Liver (tissue), 8 donors: ENCODE measurements at regions not wholly inside any gene's neighbourhood (a gene's known extent, or its start where the extent isn't known, plus 50 kb on each side); places are given as distances from the start of the nearest gene placed in this dataset.

Experiments
- DNase-seq: peaks from one replicate; pipeline ENCODE4 v3.0.0-alpha.2; 2017; ENCODE audit warnings: low spot score
- H3K27ac ChIP-seq, 2 donors: one replicate each; pipeline ENCODE4 v1.7.0; 2013; ENCODE audit warnings: inconsistent platforms in 2 of 2, low read length in 2 of 2, control low read depth in 1 of 2, low read depth in 1 of 2, mild to moderate bottlenecking in 1 of 2
- H3K27me3 ChIP-seq, 4 donors: one replicate each; pipeline versions ENCODE4 v1.6.1 to v1.7.0; 2013; ENCODE audit warnings: low read length in 3 of 4, inconsistent platforms in 1 of 4, mild to moderate bottlenecking in 1 of 4, moderate library complexity in 1 of 4; ENCODE audit not compliant: control insufficient read depth in 4 of 4, insufficient read depth in 4 of 4
- H3K36me3 ChIP-seq, 4 donors: one replicate each; pipeline versions ENCODE4 v1.6.1 to v1.7.0; 2013; ENCODE audit warnings: low read length in 3 of 4, mild to moderate bottlenecking in 3 of 4, low read depth in 1 of 4, moderate library complexity in 1 of 4; ENCODE audit not compliant: control insufficient read depth in 4 of 4, insufficient read depth in 3 of 4
- H3K4me1 ChIP-seq, 4 donors: one replicate each; pipeline versions ENCODE4 v1.6.1 to v1.7.0; 2013; ENCODE audit warnings: low read length in 3 of 4, mild to moderate bottlenecking in 3 of 4, moderate library complexity in 1 of 4; ENCODE audit not compliant: control insufficient read depth in 4 of 4, insufficient read depth in 4 of 4
- H3K4me3 ChIP-seq, 3 donors: one replicate each; pipeline versions ENCODE4 v1.6.1 to v1.7.0; 2013; ENCODE audit warnings: low read length in 3 of 3, control low read depth in 1 of 3, low read depth in 1 of 3, mild to moderate bottlenecking in 1 of 3
- H3K9ac ChIP-seq, 2 donors: one replicate each; pipeline ENCODE4 v1.7.0; 2013; ENCODE audit warnings: low read length in 2 of 2, mild to moderate bottlenecking in 2 of 2, moderate library complexity in 2 of 2, control low read depth in 1 of 2, low read depth in 1 of 2
- H3K9me3 ChIP-seq, 4 donors: one replicate each; pipeline versions ENCODE4 v1.6.1 to v1.7.0; 2013; ENCODE audit warnings: low read length in 3 of 4; ENCODE audit not compliant: control insufficient read depth in 4 of 4
- EGR1 ChIP-seq, 2 donors: IDR thresholded peaks; 2 replicates each; pipeline ENCODE4 v1.6.1; 2016 to 2018; ENCODE audit warnings: antibody characterized with exemption in 2 of 2, low read depth in 2 of 2
- FOXA1 ChIP-seq: IDR thresholded peaks from 2 replicates; pipeline ENCODE4 v1.6.1; 2016; ENCODE audit warnings: antibody characterized with exemption
- FOXA2 ChIP-seq: IDR thresholded peaks from 2 replicates; pipeline ENCODE4 v1.6.1; 2016; ENCODE audit warnings: antibody characterized with exemption
- GABPA ChIP-seq, 2 donors: IDR thresholded peaks in 1 of 2; conservative IDR thresholded peaks in 1 of 2; 2 replicates each; pipeline ENCODE4 v1.6.1; 2016; ENCODE audit warnings: antibody characterized with exemption in 2 of 2, mild to moderate bottlenecking in 1 of 2, moderate library complexity in 1 of 2
- HNF4A ChIP-seq, 2 donors: conservative IDR thresholded peaks; 2 replicates each; pipeline ENCODE4 v1.6.1; 2016; ENCODE audit warnings: antibody characterized with exemption in 2 of 2, mild to moderate bottlenecking in 2 of 2
- HNF4G ChIP-seq: IDR thresholded peaks from 2 replicates; pipeline ENCODE4 v1.6.1; 2016; ENCODE audit warnings: antibody characterized with exemption
- JUND ChIP-seq, 2 donors: IDR thresholded peaks; 2 replicates each; pipeline ENCODE4 v1.6.1; 2016; ENCODE audit warnings: antibody characterized with exemption in 2 of 2
- NR2F2 ChIP-seq: IDR thresholded peaks from 2 replicates; pipeline ENCODE4 v1.6.1; 2016; ENCODE audit warnings: antibody characterized with exemption
- RAD21 ChIP-seq, 2 donors: IDR thresholded peaks; 2 replicates each; pipeline ENCODE4 v1.6.1; 2016; ENCODE audit warnings: antibody characterized with exemption in 2 of 2, mild to moderate bottlenecking in 2 of 2
- RXRA ChIP-seq, 2 donors: IDR thresholded peaks; 2 replicates each; pipeline ENCODE4 v1.6.1; 2017 to 2018; ENCODE audit warnings: antibody characterized with exemption in 2 of 2, mild to moderate bottlenecking in 1 of 2
- SP1 ChIP-seq: IDR thresholded peaks from 2 replicates; pipeline ENCODE4 v1.6.1; 2018; ENCODE audit warnings: antibody characterized with exemption, mild to moderate bottlenecking
- TAF1 ChIP-seq: conservative IDR thresholded peaks from 2 replicates; pipeline ENCODE4 v1.6.1; 2016; ENCODE audit warnings: antibody characterized with exemption, mild to moderate bottlenecking
- YY1 ChIP-seq: IDR thresholded peaks from 2 replicates; pipeline ENCODE4 v1.6.1; 2016; ENCODE audit warnings: antibody characterized with exemption, mild to moderate bottlenecking
- WGBS: extraction: QIAGEN DNeasy Blood & Tissue Kit; methylation state at CpG from one replicate; pipeline ENCODE4 v1.1.7; 2013; 5-methylcytosine and 5-hydroxymethylcytosine counted together
- TF ChIP-seq, protein P1 (sequence below): IDR thresholded peaks from 2 replicates; pipeline ENCODE4 v1.6.1; 2016; ENCODE audit warnings: antibody characterized with exemption
- TF ChIP-seq, protein P2 (sequence below): IDR thresholded peaks from 2 replicates; pipeline ENCODE4 v1.6.1; 2016; ENCODE audit warnings: antibody characterized with exemption, mild to moderate bottlenecking
- TF ChIP-seq, protein P3 (sequence below): fragments of 150-350 bp; IDR thresholded peaks from 2 replicates; pipeline ENCODE4 v1.5.1; 2017; ENCODE audit warnings: improper control_type of control experiment, low read depth, low read length; ENCODE audit not compliant: missing input control
- TF ChIP-seq, protein P4 (sequence below): IDR thresholded peaks from 2 replicates; pipeline ENCODE4 v1.6.1; 2016; ENCODE audit warnings: antibody characterized with exemption
- TF ChIP-seq, protein P5 (sequence below): IDR thresholded peaks from 2 replicates; pipeline ENCODE4 v1.6.1; 2016; ENCODE audit warnings: antibody characterized with exemption
- donor health status: healthy.
- donor health status: healthy.
- donor health status: healthy.
- donor health status: healthy.
- donor health status: healthy.

DNA sequence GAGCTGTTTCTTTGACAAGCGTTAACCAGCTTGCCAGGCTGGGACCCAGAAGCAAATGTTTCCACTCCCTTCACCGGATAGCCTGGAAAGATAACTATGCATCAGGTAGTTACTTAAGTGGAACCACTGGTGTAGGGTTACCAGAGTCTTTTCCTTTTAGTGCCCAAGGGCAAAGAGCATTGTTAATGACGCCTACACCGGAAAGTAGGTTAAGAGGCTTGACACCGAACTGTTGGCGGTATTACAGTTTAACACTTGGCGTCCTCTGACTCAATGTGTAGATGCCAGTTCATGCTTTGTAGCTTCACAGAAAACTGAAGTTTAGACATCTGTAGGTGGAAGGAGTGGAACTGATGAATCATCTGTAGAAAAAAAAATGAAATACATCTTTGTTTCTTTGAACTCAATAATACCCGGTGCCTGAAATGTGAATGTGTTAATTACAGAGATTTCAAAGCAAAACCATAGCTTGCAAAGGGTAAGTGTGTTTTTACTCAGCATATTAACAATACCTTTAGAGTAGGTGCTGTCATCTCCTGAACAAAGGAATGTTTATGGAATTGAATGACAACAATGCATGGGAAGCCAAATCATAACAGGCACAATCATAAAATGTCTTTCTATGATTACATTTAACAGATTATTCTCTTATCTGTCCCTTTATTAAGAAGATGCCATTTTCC, 426.7 kb upstream of the SALL1 start:
- H3K9ac ChIP-seq, result no peak overlapping the region

More for the DNA sequence above, 426.7 kb upstream of the SALL1 start:
- H3K9me3 ChIP-seq, result no peaks in the 10 kb centered on the region
- no peaks in the 10 kb centered on the region for H3K4me1 ChIP-seq
- DNase-seq, result no peak
- TF ChIP-seq, protein P1, sequence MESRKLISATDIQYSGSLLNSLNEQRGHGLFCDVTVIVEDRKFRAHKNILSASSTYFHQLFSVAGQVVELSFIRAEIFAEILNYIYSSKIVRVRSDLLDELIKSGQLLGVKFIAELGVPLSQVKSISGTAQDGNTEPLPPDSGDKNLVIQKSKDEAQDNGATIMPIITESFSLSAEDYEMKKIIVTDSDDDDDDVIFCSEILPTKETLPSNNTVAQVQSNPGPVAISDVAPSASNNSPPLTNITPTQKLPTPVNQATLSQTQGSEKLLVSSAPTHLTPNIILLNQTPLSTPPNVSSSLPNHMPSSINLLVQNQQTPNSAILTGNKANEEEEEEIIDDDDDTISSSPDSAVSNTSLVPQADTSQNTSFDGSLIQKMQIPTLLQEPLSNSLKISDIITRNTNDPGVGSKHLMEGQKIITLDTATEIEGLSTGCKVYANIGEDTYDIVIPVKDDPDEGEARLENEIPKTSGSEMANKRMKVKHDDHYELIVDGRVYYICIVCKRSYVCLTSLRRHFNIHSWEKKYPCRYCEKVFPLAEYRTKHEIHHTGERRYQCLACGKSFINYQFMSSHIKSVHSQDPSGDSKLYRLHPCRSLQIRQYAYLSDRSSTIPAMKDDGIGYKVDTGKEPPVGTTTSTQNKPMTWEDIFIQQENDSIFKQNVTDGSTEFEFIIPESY, result no peak
- no peak for TF ChIP-seq RXRA (IDR thresholded peaks at IDR 0.05)
- no peak for TF ChIP-seq FOXA2
- TF ChIP-seq, protein P2, sequence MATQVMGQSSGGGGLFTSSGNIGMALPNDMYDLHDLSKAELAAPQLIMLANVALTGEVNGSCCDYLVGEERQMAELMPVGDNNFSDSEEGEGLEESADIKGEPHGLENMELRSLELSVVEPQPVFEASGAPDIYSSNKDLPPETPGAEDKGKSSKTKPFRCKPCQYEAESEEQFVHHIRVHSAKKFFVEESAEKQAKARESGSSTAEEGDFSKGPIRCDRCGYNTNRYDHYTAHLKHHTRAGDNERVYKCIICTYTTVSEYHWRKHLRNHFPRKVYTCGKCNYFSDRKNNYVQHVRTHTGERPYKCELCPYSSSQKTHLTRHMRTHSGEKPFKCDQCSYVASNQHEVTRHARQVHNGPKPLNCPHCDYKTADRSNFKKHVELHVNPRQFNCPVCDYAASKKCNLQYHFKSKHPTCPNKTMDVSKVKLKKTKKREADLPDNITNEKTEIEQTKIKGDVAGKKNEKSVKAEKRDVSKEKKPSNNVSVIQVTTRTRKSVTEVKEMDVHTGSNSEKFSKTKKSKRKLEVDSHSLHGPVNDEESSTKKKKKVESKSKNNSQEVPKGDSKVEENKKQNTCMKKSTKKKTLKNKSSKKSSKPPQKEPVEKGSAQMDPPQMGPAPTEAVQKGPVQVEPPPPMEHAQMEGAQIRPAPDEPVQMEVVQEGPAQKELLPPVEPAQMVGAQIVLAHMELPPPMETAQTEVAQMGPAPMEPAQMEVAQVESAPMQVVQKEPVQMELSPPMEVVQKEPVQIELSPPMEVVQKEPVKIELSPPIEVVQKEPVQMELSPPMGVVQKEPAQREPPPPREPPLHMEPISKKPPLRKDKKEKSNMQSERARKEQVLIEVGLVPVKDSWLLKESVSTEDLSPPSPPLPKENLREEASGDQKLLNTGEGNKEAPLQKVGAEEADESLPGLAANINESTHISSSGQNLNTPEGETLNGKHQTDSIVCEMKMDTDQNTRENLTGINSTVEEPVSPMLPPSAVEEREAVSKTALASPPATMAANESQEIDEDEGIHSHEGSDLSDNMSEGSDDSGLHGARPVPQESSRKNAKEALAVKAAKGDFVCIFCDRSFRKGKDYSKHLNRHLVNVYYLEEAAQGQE, result no peak
- no peak for TF ChIP-seq YY1
- TF ChIP-seq JUND (IDR thresholded peaks at IDR 0.05), result no peak
- no peak for TF ChIP-seq FOXA1
- no peak for TF ChIP-seq HNF4G
- TF ChIP-seq, protein P3, sequence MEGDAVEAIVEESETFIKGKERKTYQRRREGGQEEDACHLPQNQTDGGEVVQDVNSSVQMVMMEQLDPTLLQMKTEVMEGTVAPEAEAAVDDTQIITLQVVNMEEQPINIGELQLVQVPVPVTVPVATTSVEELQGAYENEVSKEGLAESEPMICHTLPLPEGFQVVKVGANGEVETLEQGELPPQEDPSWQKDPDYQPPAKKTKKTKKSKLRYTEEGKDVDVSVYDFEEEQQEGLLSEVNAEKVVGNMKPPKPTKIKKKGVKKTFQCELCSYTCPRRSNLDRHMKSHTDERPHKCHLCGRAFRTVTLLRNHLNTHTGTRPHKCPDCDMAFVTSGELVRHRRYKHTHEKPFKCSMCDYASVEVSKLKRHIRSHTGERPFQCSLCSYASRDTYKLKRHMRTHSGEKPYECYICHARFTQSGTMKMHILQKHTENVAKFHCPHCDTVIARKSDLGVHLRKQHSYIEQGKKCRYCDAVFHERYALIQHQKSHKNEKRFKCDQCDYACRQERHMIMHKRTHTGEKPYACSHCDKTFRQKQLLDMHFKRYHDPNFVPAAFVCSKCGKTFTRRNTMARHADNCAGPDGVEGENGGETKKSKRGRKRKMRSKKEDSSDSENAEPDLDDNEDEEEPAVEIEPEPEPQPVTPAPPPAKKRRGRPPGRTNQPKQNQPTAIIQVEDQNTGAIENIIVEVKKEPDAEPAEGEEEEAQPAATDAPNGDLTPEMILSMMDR, result no peak
- TF ChIP-seq TAF1, result no peak
- no peak for TF ChIP-seq NR2F2
- no peak for TF ChIP-seq HNF4A (conservative IDR thresholded peaks at IDR 0.05)
- TF ChIP-seq EGR1 (IDR thresholded peaks at IDR 0.05; ENCODE audit: low read depth in 2 of 2), result no peak
- no peak for TF ChIP-seq SP1
- TF ChIP-seq, protein P4, sequence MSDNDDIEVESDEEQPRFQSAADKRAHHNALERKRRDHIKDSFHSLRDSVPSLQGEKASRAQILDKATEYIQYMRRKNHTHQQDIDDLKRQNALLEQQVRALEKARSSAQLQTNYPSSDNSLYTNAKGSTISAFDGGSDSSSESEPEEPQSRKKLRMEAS, result no peak
- TF ChIP-seq, protein P5, sequence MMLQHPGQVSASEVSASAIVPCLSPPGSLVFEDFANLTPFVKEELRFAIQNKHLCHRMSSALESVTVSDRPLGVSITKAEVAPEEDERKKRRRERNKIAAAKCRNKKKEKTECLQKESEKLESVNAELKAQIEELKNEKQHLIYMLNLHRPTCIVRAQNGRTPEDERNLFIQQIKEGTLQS, result no peak
- no peak for TF ChIP-seq GABPA (IDR thresholded peaks at IDR 0.05 in 1 of 2, conservative IDR thresholded peaks at IDR 0.05 in 1 of 2)
- TF ChIP-seq RAD21 (IDR thresholded peaks at IDR 0.05), result no peak
- WGBS, result 49% methylated on average over 8 of the region's 8 CpGs
- H3K27me3 ChIP-seq, result no peaks in the 10 kb centered on the region
- H3K4me3 ChIP-seq, result no peak overlapping the region
- H3K36me3 ChIP-seq, result no peaks in the 10 kb centered on the region
- no peak overlapping the region for H3K27ac ChIP-seq
